Activated CD8-positive, alpha-beta memory T cell treated with anti-CD3 and anti-CD28 coated beads for 1 hour (primary cell): ENCODE measurements at regions not wholly inside any gene's neighbourhood (a gene's known extent, or its start where the extent isn't known, plus 50 kb on each side); places are given as distances from the start of the nearest gene placed in this dataset.
"Not testable (repeated sequence)": the region's sequence is repeated elsewhere in the genome, so short reads cannot be mapped to it uniquely, and the experiment has no call there.

Experiments
- DNase-seq, 2 donors: peaks; one replicate each; pipeline ENCODE4 v3.0.0-alpha.2; 2020; ENCODE audit warnings: low read depth in 1 of 2; ENCODE audit errors: extremely low read depth in 1 of 2

DNA sequence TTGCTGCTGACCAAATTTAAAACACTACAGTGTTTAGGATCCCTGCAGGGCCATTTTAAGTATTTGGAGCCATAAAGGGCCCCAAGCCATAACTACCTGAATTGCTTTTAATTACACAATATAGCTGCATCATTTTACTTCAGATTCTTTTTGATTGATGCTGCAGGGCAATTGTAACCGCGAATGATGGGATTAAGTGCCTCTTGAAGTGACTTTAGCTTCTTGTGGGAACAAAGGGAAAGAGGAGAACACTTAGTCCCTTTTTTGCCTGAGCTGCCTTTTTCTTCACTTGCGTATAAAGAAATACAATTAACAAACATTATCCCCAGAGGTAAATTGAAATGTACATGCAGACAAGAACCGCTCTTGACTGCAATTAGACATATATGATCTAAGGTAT, 228.5 kb downstream of the ZIC5 start:
- DNase-seq = no peak

DNA sequence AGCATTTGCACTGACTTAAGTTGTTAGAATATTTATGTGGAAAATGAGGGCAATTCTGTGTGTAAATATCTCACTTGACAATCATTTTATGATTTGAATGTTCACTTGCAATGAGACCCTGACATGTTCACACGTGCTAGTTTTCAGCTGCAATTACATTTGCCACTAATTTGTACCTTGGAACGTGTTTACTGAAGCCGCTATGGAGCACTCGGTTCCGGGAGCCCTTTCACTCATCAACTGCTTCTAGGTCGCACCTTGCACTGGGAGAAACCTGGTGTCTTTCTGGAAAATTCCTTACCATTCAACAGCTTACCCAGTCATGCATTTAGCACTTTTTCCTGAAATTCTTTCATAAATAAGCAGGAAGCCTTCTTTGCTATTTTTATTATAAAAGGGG, 229.6 kb downstream of the ZIC5 start:
- DNase-seq = no peak

DNA sequence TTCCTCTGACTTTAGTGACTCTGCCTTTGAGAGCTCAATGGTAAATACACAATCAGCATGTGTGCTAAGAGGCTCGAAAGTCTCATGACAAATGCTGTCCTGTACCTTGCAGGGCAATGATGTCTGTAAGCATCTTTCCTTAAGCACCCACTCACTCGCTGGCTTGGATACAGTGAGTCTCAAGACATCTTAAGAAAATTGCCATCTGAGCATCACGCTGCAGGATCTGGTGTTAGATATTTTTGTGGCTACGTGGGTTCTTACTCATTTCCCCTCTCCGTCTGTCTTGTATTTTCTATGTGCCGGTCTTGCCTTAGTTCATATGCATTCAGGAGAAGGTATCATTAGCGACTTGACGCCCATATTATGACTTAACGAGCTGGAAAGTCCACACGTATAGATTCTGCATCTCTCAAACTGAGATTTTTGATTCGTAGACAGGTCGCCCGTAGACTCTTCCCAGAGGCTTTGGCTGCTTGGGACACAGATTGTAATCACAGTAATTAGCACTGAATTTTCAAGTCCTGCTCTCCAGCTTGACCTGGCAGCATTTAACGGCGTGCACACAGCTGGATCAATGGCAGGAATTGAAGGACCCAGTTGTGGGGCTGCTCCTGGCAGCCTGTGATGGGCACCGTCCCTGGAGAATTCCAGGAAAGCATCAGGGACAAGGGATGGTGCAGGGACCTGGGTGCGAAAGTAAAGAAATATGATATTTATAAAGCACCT, 231.2 kb downstream of the ZIC5 start:
- DNase-seq = no peak

DNA sequence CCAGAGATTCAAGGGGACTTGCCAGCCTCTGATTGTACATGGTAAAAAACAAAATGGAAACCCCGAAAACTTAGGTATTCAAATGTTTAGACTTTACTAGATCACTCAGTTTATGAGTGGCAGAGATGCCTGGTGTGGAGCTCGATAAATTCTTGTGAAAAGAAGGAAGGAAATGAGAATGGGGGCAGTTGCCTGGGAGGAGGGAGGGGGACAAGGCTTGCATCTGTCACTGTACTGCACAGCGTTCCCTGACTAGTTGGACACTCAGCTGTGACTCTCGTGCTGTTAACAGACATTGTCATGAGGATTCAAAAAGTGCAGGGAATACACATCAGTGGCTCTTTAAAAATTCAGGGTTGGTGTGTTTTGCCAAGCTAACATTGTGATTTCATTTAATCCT, 232.9 kb downstream of the ZIC5 start:
- DNase-seq = no peak

DNA sequence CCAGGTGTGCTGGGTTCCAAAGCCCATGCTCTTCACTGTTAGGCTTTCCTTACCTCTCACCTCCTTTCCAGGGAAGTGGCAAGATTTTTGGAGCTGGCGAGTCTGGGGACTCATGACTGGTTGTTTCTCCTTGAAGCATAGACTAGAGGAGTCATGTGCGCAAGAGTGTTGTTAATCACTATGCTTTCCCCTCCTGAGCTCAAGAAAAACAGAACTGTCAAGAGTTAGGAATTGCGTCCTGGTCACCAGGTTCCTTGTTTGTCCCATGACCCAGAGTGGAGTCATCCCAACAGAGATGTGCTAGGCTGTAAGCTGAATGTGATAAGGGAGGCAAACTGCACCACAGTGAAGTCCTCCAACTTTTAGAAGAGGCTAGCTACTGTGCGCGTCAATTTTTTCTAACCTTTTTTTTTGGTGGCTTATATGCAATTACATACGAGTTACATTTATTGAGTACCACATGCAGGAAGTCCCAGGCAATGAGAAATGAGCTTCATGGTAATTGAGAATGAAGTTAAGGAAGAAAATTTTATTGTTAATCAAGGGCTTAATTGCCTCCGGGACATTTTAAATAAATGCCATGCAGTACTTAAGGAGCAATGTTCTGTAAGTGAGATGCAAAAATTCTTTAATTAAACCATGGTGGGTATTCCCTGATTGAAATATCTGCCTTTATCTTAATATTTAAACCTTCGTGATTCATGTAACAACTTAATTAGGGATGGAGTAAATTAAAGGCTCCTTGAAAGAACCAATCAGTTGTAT, 233.9 kb downstream of the ZIC5 start:
- DNase-seq = no peak

DNA sequence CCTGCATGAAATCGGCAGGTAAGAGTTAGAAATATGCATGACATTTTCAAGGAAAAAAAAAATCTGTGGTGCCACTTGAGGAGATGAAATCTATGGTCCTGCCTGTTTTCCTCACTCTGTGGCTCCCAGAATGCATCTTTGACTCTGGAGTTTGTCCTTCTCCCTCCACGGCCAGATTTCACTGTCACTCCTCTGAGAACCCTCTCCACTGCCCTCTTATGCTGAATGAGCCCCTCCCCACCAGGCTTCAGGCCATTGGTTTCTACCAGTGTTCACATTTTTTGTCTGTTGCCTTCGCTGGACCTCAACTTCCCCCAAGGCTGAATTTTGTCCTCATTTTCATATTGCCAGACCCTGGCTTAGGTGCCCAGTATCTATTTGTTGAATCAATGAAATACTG, 235.0 kb downstream of the ZIC5 start:
- no peak for DNase-seq

DNA sequence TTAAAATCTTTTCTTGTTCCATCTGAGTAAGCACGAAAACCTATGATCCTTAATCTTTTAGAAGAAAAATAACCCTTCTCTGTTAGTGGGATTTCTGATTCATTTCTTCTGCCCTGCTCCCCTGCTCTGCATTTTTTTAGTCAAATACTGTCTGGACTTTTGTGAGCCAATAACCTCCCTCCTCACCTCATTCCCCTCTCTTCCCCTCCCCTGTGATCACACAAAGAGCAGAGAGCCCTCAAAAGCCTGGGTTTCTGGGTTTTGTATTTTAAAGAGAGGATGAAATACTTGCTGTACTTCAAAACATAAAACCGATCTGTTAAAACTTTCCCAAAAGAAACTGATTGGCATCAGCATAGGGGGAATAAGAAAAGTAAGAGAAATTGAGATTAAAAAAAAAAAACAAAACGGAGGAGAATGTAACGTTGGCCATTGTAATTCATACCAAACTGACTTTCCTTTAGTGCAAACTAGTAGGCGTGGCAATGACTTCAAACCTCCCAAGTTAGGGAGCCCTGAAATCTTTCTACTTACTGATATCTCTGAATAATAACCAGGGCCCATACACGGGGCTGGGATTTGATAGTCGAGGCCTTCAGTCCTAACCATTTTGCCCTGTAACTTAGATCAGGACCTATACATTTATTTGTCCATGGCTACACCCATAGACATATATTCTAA, 232.9 kb downstream of the TM9SF2 start:
- DNase-seq = no peak

DNA sequence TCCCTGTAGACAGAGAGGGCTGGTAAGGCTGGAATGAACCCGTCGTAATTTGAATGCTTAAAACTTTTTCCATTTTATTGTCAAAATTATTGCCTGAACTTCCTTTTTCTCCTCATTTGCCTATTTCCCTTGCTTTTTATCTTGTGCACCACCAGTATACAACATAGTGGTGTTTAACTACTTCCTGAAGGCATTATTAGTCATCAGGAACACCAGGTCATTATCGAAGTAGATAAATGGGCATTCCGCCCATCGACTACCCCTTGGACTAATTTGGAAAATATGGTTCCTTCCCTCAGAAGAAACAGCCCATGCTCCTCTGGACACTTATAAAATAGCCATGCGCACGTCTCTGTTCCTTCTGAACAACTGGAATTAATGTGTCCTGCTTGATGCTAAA, 232.1 kb downstream of the TM9SF2 start:
- no peak for DNase-seq

DNA sequence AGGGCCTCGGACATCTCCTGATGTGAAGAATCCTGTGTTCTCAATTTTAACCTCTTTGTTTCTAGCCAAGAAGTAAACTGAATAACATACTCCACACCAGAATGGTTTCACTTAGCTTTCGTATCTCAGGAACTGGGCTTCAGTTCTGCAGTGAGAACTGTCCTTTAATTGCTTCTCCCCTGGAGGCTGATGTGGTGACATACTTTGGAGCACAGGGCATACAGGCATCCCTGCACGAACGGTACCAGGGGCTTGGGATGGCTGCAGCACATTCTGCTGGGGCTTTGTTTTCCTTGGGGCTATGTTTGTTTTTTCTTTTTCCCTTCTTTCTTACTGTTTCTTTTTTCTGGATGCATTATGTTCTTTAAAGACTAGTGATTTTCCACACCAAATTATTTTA, 230.5 kb downstream of the TM9SF2 start:
- DNase-seq = no peak

DNA sequence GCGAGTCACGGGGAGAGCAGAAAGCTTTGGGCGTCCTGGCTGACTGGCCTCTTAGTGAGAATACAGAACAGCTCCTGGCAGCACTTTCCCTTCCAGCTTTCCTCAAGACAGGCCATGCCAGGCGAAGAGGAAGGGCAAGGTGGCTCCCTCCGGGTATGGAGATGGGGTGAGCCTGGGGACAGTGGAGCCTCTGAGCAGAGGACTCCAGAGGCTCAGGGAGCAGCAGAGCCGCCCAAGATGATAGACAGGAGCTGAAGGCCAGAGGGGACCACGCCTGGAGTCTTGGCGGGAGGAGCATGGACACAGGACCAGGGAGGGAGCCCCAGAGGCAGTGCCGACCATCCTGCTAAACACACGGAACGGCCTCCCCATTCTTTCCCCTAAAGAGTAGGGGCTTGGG, 229.1 kb downstream of the TM9SF2 start:
- DNase-seq = no peak

DNA sequence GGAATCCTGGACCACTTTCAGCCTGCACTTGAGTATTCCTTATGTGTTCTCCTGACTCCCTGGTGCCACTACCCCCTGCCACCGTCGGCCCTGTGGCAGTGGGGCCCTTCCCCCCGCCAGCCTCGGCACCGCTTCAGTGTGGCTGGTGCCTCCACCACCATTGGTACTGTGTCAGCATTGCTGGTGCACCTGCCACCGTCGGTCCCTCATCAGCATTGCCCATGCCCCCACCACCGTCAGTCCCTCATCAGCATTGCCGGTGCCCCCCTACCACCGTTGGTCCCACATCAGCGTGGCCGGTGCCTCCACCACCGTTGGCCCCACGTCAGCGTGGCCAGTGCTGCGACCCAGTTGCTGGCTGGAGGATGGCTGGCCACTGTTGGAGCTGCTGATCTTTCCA, 228.5 kb downstream of the TM9SF2 start:
- no peak for DNase-seq

DNA sequence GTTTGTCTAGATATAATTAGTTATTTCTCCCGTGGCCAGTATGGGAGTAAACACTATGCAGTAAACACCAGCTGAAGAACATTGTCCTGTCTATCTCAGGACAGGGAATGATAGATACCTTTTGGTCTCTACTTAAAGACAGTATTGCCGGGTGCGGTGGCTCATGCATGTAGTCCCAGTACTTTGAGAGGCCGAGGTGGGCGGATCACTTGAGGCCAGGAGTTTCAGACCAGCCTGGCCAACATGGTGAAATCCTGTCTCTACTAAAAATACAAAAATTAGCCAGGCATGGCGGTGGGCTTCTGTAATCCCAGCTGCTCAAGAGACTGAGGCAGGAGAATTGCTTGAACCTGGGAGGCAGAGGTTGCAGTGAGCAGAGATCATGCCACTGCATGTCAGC, 226.4 kb downstream of the TM9SF2 start:
- DNase-seq = not testable (repeated sequence)

DNA sequence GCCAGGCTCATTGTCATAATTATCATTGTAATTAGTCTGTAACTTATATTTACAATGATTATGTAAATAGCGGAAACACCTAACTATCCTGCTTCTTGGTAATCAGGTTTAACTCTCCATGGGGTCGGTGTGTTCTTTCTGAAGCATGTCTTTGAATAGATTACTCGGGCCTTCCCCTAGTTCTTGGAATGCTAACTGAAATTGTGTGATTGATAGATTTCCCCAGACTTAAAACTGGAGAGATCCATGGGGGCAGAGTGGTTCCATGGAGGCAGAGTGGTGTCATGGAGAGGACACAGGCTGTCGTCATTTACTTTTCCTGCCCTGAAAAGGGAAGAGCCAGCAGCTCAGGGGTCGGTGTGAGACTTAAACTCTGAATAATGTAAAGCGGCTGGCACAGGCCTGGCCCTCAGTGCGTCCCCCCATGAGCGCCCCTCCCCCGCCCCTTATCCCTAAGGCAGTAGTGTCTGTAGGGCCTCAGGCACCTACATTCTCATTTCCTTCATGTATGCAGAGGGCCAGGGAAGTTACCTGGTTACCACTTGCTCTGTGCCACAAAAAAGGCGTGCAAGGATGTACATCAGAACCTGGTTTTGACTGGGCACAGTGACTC, 225.1 kb downstream of the TM9SF2 start:
- DNase-seq = no peak

DNA sequence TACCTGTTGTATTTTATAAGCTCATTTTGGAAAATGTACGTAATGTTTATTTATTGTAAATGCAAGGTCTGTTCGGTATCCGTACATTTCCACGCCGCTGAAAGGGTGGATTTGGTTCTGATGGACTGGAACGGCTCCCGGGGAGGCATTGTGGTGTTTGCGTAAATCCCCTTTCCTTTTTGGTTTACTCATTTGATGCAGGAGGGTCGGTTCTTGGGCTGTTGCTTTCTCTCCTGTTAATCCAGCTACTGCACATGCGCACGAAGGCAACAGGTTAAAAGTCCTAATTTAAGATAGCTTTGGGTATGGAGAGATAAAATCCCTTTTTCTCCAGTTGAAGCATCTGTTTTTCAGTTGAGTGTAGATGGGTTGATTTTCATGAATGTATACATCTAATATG, 224.4 kb downstream of the TM9SF2 start:
- no peak for DNase-seq

DNA sequence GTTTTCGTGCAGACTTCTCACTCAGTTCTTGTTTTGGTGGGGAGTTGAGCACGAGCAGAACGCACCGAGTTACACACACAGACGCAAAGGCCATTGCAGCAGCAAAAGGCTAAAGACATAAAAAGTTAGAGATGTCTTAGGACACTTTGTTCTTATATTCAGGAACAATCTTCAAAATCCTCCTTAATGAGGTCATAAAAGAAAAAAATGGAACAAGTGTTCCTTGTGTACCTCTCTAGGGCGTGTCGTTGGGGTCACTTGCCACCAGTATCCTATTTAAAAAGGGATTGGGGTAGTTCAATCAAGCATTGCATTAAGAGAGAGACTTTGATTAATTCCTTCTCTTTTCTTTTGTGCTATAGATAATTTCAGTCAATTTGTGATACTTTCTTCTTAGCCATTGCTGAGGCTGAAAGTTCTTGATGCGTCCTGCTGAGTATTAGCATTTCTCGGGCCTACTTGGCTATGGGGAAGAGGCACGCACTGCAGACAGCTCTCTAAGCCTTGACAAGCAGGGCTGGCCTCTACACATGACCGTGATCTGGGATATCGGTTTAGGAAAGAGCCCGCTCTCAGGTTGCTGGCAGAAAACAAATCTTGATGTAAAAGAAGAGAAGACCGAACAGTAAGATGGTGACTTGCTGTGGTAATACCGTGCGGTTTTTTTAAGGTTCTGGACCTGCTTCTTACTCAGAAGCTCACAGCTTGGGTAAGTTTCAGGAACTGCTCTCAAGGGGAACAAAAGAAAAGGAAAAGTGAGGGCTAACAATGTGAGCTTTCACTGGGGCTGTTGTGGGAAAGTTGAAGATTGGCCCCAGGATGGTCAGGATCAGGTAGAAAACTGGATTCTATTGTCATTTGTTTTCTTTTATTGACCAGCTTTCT, 223.6 kb downstream of the TM9SF2 start:
- no peak for DNase-seq

DNA sequence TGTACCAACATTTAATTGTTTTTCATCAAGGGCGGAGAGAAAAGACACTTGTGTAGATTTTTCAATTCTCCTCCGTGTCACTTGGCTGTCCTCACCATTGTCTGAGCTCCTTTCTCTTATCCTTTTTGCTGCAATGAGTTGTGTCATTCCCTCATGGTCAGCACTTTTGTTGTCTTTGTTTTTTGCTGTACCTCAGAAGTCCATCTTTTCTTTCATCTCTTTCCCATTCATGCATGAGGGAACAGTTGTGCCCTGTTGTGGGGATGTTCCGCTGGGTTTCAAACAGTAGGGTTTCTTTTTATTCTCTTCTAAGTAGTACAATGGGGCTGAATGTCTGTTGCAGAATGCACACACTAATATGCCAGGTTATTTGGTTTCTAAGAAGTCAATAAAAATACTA, 222.6 kb downstream of the TM9SF2 start:
- no peak for DNase-seq

DNA sequence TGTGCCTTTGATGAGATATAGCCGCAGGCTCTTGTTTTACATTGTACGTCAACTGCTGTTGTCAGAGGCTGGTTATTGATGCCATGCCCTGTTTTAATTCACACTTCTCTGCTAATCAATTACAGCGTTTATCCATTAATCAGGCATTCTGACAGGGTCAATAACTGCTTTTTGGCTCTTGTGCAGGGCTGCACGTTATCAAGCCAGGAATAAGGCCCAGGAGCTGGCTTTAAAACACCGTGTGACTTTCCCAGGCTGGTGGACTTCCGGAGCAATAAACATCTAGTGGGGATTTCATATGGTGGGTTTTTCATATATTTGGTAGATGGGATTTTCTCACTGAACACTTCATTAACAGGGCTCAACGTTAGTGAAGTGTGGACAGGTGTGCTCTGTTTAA, 221.7 kb downstream of the TM9SF2 start:
- no peak for DNase-seq

DNA sequence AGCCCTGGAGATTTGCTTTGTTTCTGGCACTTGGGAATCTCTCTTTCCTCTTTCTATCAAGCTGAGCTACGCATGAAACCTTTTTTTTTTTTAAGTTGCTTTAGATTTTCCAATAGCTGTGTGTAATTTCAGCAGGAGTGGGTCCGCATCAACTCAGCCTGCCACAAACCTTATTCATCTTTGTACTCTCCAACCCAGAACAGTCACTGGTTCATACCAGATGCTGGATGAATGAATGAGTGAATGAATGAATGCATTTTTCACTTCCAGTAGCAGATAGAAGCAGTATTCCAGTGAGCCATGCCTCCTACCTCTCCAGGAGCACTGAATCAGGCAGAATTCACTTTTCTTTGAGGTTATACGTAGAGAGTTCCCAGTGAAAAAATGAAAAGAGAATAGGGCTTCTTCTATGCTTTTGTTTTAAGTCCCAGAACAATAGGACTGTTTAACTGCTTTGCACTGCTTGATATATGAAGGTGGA, 221.1 kb downstream of the TM9SF2 start:
- no peak for DNase-seq

DNA sequence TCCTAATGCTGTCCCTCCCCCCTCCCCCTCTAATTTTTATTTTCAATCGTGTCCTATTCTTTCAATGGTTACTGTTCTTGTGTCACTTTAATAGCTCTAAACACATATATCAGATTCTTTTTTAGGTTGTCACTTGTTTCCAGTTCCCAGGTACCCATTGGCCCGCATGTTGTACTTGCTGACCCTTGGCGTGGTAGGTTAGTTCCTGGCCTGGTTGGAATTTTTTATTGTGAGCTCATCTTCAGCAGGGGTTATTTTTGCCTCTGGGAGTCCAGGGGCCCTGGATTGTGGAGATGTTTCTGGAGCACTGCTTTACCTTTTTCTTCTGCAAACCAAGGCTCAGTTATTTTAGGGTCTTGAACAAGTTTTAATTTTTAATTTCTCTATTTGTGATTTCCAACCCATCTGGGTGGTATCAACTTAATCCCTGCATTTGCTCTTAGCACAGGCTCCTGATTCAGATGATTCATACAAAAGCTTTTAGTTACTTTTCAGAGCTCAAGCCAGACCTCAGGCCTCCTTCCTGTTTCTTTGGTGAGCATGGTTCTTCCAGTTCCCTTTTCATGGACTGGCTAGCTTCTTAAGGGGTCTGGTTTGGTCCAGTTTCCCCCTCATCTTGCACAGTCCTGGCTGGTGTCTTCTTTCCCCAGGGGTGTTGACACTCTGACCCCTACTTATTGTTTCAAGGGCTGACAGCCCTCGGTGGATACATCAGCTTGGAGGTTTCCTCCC, 220.5 kb downstream of the TM9SF2 start:
- DNase-seq = no peak
